OCI-LY1 (cell line): ENCODE measurements at regions not wholly inside any gene's neighbourhood (a gene's known extent, or its start where the extent isn't known, plus 50 kb on each side); places are given as distances from the start of the nearest gene placed in this dataset.
"Not testable (repeated sequence)": the region's sequence is repeated elsewhere in the genome, so short reads cannot be mapped to it uniquely, and the experiment has no call there.

ENCODE experiments used
- H2AFZ ChIP-seq: fragments of 200-600 bp; sonication (generic), shearing (Covaris generic); 2 replicates; pipeline ENCODE4 v1.6.0; 2014; ENCODE audit warnings: antibody characterized with exemption, mild to moderate bottlenecking, low read length
- H3F3A ChIP-seq: fragments of 200-600 bp; sonication (generic), shearing (Covaris generic); 2 replicates; pipeline ENCODE4 v1.6.0; 2014; ENCODE audit warnings: mild to moderate bottlenecking, antibody characterized with exemption, low read length, moderate library complexity; ENCODE audit not compliant: insufficient read depth
- H3K27ac ChIP-seq: fragments of 200-600 bp; sonication (generic); 2 replicates; pipeline ENCODE4 v1.5.1; 2014; ENCODE audit warnings: low read length, mixed run types, mild to moderate bottlenecking, low read depth; ENCODE audit not compliant: poor library complexity, severe bottlenecking
- H3K27me3 ChIP-seq: fragments of 200-600 bp; sonication (generic); 2 replicates; pipeline ENCODE4 v1.6.0; 2014; ENCODE audit warnings: antibody characterized with exemption, mild to moderate bottlenecking, low read length, moderate library complexity; ENCODE audit not compliant: insufficient read depth
- H3K36me3 ChIP-seq: fragments of 200-600 bp; sonication (generic); 2 replicates; pipeline ENCODE4 v1.6.1; 2014; ENCODE audit warnings: mild to moderate bottlenecking, antibody characterized with exemption, low read length, moderate library complexity, mixed read lengths; ENCODE audit not compliant: insufficient read depth
- H3K4me1 ChIP-seq: fragments of 200-600 bp; sonication (generic); 2 replicates; pipeline ENCODE4 v1.5.1; 2014; ENCODE audit warnings: mild to moderate bottlenecking, low read length, moderate library complexity; ENCODE audit not compliant: insufficient read depth, severe bottlenecking
- H3K4me2 ChIP-seq: fragments of 200-600 bp; sonication (generic), shearing (Covaris generic); 2 replicates; pipeline ENCODE4 v1.6.1; 2014; ENCODE audit warnings: low read length
- H3K4me3 ChIP-seq: fragments of 200-600 bp; sonication (generic); 2 replicates; pipeline ENCODE4 v1.5.1; 2014; ENCODE audit warnings: low read length, low read depth, mild to moderate bottlenecking, mixed read lengths; ENCODE audit not compliant: poor library complexity, severe bottlenecking
- H3K79me2 ChIP-seq: fragments of 200-600 bp; shearing (Covaris generic); 2 replicates; pipeline ENCODE4 v1.6.1; 2016; ENCODE audit warnings: mixed run types, low read length, mixed read lengths; ENCODE audit not compliant: insufficient read depth
- H3K9ac ChIP-seq: fragments of 200-600 bp; sonication (generic), shearing (Covaris generic); 2 replicates; pipeline ENCODE4 v1.6.1; 2014; ENCODE audit warnings: mild to moderate bottlenecking, low read length, mixed read lengths
- H3K9me2 ChIP-seq: fragments of 200-600 bp; sonication (generic), shearing (Covaris generic); 2 replicates; pipeline ENCODE4 v1.6.1; 2014; ENCODE audit warnings: low read depth, mild to moderate bottlenecking, low read length, mixed read lengths
- H3K9me3 ChIP-seq: fragments of 200-600 bp; shearing (Covaris generic); 2 replicates; pipeline ENCODE4 v1.6.1; 2014; ENCODE audit warnings: low read length, mixed read lengths
- H4K20me1 ChIP-seq: fragments of 200-600 bp; sonication (generic), shearing (Covaris generic); 2 replicates; pipeline ENCODE4 v1.6.0; 2016; ENCODE audit warnings: mild to moderate bottlenecking, low read length; ENCODE audit not compliant: insufficient read depth
- CTCF ChIP-seq: fragments of 200-600 bp; sonication (generic), shearing (Covaris generic); IDR thresholded peaks from 2 replicates; pipeline ENCODE4 v1.5.1; 2017; ENCODE audit warnings: mild to moderate bottlenecking, antibody characterized with exemption, low read length, moderate library complexity, mixed read lengths
- EZH2 ChIP-seq: fragments of 200-600 bp; sonication (generic), shearing (Covaris generic); IDR thresholded peaks from 2 replicates; pipeline ENCODE4 v1.8.0; 2017; ENCODE audit warnings: borderline replicate concordance, mixed run types, mild to moderate bottlenecking, antibody characterized with exemption, low read length, moderate library complexity, mixed read lengths

- Histone ChIP-seq H2AFZ (no peak overlapping the region), H3K9me3 (no peaks in the 10 kb centered on the region), H4K20me1 (no peaks in the 10 kb centered on the region), H3K9ac (no peak overlapping the region), H3K4me1 (no peaks in the 10 kb centered on the region), H3K4me3 (no peak overlapping the region), H3F3A (no peaks in the 10 kb centered on the region), H3K4me2 (no peak overlapping the region), H3K9me2 (no peaks in the 10 kb centered on the region), H3K27me3 (no peaks in the 10 kb centered on the region; the same call in 1 of the 2 replicates), H3K36me3 (no peaks in the 10 kb centered on the region), H3K79me2 (no peaks in the 10 kb centered on the region), H3K27ac (no peak overlapping the region)
- no peak for TF ChIP-seq EZH2
- no peak for TF ChIP-seq CTCF
Measured at GRCh38 chr17:77834170-77835115, 124.1 kb upstream of the TNRC6C start.

DNA sequence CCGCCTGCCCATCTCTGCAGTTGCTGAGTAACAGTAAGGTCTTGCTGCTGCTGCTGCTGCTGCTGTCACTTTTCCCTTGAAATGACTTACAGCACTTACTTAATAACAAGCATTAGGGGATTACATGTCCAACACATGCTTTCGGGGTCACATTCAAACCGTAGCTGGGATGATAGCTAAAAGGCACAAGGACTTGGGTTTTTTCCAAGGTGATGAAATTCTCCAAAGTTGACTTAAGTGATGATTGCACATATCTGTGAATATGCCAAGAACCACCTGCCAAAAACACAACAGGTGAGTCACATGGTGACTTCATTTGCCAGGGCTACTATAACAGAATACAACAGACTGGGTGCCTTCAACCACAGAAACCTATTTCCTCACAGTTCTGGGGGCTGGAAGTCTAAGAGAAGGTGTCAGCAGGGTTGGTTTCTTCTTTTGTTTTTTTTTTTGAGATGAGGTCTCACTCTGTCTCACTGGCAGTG lies 121.9 kb upstream of the TNRC6C start:
- no peaks in the 10 kb centered on the region for H3K79me2 ChIP-seq
- H3K9ac ChIP-seq: no peak overlapping the region
- H3K4me1 ChIP-seq: no peaks in the 10 kb centered on the region
- H3K4me3 ChIP-seq: no peak overlapping the region
- no peaks in the 10 kb centered on the region for H3K9me3 ChIP-seq
- TF ChIP-seq CTCF: no peak
- no peak for TF ChIP-seq EZH2
- no peak overlapping the region for H3K27ac ChIP-seq
- no peaks in the 10 kb centered on the region for H3F3A ChIP-seq
- H4K20me1 ChIP-seq: no peaks in the 10 kb centered on the region
- H3K4me2 ChIP-seq: no peak overlapping the region
- no peaks in the 10 kb centered on the region; the same call in 1 of the 2 replicates for H3K27me3 ChIP-seq
- no peaks in the 10 kb centered on the region for H3K9me2 ChIP-seq
- no peak overlapping the region for H2AFZ ChIP-seq
- H3K36me3 ChIP-seq: no peaks in the 10 kb centered on the region

DNA sequence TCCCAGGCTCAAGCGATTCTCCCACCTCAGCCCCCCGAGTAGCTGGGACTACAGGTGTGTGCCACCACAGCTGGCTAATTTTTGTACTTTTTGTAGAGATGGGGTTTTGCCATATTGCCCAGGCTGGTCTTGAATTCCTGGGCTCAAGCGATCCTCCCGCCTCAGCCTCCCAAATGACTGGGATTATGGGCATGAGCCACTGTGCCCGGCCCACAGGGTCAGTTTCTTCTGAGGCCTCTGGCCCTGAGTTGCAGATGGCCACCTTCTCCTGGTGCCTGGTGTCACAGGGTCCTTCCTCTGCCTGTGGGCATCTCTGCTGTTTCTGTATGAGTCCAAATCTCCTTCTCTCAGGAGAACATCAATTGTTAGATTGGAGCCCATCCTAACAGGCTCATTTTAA lies 121.4 kb upstream of the TNRC6C start:
- not testable (repeated sequence) for H3K27me3 ChIP-seq, H3K4me1 ChIP-seq, H3K9me3 ChIP-seq, H3K4me3 ChIP-seq, H3K4me2 ChIP-seq, H3K79me2 ChIP-seq, H3K36me3 ChIP-seq, H3K9me2 ChIP-seq, H3F3A ChIP-seq, H2AFZ ChIP-seq, H3K9ac ChIP-seq, H3K27ac ChIP-seq, H4K20me1 ChIP-seq
